ENCODE measurements at regions not wholly inside any gene's neighbourhood (a gene's known extent, or its start where the extent isn't known, plus 50 kb on each side); places are given as distances from the start of the nearest gene placed in this dataset.

DNA sequence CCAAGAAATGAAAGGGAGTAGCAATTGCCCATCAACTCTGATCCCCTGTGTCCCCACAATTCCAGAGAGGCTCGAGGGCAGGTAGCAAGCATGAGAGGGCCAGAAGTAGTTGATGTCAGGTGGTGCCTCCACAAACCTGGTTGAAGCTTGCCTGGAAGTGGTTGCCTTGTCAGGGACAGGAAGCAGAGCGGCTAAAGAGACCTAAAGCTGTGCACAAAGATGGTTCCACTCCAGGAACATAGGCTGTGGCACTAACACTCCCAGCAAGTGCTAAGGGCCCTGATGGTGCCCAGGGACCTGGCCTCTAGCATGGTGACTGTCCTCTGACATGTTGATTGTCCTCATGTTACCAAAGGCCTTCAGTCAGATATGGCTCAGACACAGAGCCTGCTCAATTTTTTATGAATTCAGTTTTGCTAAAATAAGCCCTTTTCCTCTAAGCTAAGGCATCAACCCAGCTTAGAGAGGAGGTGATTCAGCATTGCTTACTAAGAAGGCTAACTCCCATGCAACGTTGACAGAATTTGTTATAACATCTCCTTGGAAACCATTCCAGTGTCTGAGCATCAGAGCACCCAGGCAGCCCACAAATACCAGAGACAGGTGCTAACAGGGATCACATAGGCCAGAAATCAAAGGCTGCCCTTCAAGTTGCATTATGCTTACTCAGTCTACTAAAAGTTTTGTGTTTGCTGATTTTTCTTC is 196.3 kb upstream of the ARHGAP20 start:
- H3K4me3 ChIP-seq (ENCODE audit: low read length), result no peak overlapping the region
- peak; percentile 44 for DNase-seq (ENCODE audit: low read depth, low spot score)

DNA sequence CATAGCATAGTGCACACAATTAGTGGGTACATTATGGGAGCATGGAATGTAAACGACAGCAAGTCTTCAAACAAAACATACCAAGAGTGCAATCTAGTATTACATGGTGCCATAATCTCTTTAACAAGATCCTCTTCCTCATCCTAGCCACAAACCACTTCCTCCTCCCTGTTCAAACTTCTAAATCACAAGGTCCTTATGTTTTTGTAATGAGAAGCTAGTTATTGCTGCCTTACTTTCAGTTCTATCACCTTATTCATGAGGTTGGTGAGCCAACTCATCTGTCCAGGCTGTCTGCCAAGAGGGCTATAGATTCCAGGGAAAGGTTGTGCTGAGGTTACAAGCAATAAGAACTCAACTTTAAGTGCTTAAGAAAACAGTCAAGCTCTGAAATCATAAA is 195.4 kb upstream of the ARHGAP20 start:
- DNase-seq (ENCODE audit: low read depth, low spot score), result peak; percentile 90

DNA sequence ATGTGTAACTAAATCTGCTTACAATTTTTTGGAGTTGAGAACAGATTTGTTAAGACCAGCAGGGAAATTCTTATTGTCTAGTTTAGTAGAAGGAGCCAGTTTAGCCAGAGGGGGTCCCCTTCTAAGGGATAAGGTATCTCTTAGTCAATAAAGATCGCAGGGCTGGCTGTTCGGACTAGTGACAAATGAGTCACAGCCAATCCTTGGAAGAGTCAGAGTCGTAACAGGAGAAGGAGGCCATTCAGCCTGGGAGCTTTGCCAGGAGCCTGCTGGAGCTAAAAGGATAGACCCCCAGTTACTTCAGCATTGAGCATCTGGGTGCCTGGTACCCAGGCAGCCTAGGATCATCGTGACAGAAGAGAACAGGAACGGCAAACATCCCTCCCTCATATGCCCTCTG is 191.6 kb upstream of the ARHGAP20 start:
- DNase-seq (ENCODE audit: low read depth, low spot score), result no peak
- no peak overlapping the region for H3K4me3 ChIP-seq (ENCODE audit: low read length)

More for the DNA sequence above, 195.4 kb upstream of the ARHGAP20 start:
- H3K4me3 ChIP-seq (ENCODE audit: low read length), result no peak overlapping the region

DNA sequence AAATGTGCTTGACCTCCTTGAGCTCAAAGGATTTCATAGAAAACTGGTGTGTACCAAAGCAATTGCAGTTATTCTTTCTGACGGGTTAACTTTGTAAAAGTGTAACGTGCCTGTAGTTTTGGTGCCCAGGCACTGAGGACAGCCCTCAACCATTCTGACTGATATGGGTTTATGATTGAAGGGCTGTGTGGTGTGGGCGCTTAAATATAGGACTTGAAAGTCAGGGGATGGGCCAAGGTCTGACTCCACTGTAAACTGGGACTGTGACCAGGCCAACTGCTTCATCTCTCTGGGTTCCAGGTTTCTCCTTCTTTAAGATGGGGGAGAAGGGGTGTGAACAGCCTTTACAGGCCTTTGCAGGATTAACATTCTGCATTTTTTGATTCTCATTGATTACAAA is 191.1 kb upstream of the ARHGAP20 start:
- no peak for DNase-seq (ENCODE audit: low read depth, low spot score)
- no peak overlapping the region for H3K4me3 ChIP-seq (ENCODE audit: low read length)

DNA sequence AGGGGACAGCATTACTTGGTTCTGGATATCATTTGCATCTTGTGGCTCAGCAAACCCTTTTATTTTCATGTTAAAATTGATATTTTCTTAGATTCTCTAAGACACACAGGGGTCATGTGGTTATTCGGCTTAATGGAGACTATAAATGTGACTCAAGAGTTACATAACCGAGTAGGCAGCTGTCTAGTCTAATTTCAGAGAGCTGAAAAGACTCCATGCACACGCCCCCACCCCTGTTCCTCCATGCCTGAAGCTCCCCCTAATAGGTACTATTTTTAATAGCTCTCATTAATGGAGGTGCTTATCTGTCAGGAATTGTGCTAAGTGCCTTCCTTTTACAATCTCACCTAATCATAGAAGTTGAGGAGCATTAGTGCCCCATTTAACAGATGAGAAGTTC is 189.2 kb upstream of the ARHGAP20 start:
- no peak overlapping the region for H3K4me3 ChIP-seq (ENCODE audit: low read length)
- no peak for DNase-seq (ENCODE audit: low read depth, low spot score)

DNA sequence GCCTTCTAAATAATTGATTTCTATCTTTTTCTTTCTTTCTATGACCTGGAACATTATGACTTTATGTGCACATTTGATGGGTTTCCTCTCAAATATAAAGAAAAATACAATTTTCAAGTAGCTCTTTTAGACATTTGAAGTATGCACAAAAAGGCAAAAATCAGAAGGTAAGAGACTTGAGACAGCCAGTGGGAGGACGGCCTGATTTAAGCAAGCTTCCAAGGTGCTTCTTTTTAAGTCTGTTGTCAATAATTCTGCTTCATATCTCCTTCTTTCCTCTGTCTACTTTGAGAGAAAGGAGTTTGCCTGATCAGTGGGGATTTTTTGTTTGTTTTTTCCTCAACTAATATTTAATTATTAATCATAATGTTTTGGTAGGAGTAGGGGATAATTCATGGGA is 188.2 kb upstream of the ARHGAP20 start:
- no peak for DNase-seq (ENCODE audit: low read depth, low spot score)
- H3K4me3 ChIP-seq (ENCODE audit: low read length), result no peak overlapping the region

DNA sequence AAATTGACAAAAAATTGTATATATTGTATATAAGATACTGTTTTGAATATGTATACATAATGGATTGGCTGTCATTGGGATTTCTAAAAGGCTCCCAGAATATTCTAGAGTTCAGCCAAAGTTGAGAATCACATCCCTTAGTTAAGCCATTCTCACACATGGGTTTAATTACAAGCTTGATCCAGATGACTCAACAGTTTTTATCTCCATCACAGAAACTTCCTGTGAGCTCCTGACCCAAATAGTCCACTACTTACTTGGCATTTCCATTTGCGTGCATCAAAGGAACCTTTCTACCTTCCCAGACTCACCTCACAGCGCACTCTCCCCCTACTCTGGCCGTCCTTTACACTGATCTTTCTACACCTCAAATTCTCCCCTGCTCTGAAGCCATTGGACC is 184.8 kb upstream of the ARHGAP20 start:
- H3K4me3 ChIP-seq (ENCODE audit: low read length), result no peak overlapping the region
- no peak for DNase-seq (ENCODE audit: low read depth, low spot score)

DNA sequence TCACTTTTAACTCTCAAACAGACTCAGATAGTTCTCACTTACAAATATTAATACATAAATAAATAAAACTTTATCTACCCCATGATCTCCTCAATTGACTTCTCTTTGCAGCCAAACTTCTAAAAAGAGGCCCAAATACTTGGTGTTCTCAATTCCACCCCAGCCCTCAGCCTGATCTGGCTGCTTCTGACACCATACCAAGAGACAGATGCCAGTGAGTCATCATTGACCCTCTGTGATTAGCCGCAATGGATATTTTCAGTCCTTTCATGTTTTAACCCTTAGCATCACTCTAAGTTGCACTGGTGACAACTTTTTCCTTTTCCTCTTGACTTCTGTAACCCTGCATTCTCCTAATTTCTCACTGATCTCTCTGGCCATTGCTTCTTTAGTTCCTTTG is 184.1 kb upstream of the ARHGAP20 start:
- no peak for DNase-seq (ENCODE audit: low read depth, low spot score)

DNA sequence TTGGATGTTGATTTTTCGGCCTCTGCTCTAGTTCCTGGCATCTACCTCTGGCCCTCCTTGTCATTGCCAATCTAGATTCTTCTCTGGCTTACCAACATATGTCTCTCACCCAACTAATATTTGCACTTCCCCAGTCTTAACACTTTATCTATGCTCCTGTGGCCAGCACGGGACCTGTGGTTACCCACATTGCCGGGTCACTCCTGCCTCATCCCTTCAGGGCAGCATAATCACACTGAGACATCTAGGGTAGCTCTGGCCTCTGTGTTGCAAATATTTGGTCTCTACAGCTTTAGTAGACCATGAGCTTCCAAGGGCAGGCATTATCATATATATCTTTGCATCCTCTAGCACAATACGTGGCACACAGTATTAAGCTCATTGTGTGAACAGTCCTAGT is 182.0 kb upstream of the ARHGAP20 start:
- DNase-seq (ENCODE audit: low read depth, low spot score), result no peak
- H3K4me3 ChIP-seq (ENCODE audit: low read length), result no peak overlapping the region

More for the DNA sequence above, 184.1 kb upstream of the ARHGAP20 start:
- H3K4me3 ChIP-seq (ENCODE audit: low read length), result no peak overlapping the region

DNA sequence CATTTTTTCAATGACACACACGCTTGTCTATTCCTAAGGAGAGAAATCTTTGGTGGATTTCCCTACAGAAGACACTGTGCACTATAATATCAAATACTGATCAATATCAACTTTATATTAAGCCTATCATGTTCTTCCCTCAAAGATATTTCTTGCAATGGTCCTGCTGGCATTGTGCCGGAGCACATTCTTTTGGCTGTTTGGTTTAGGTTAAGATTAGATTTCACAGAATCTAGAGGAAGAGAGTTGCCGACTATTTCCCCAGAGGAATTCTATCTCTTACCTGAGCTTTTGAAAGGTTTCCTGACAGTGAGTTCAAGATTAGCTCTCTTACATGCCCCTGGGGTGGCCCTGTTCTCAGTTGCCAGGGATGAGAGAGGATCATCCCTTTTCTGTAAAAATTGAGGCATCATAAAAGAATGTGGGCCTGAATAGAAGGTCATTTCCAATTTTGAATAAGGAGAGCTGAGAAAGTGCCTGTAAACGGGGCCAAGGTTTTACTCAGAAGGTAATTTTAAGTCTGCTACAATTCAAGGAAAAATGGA is 180.6 kb upstream of the ARHGAP20 start:
- no peak for DNase-seq (ENCODE audit: low read depth, low spot score)
- no peak overlapping the region for H3K4me3 ChIP-seq (ENCODE audit: low read length)

DNA sequence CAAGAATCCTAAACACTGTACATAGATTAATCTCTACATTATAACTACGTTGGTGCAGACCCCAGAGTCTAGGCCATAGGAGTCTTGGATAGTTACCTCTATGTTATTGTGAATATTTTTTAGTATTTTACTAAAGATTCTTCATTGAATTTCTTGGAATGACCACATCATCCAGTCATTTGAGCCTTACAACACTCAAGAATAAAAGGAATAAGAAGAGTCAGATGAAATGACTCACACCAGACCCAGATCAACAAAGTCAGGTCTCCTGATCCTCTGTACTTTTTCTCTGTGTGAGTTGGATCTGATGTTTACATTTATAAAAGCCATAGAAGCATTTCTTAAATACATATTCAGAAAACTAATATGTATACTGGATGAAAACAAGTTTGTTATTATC is 179.2 kb upstream of the ARHGAP20 start:
- DNase-seq (ENCODE audit: low read depth, low spot score), result no peak

DNA sequence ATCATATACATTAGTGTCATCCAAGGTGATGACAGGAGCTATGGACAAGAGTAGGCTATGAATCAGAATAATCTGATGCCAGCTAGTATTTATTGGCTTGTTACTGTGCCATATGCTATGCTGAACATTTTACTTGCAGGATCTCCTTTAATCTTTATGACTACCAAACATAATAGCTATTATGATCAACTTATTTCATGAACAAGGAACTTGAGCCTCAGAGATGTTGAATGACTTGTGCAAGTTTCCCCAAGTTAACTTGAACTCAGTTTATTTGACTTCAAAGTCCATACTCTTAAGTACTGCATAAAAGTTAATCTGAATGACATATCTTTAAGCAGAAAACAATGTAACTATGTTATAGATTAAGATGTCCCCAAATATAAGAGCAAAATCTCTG is 178.8 kb upstream of the ARHGAP20 start:
- no peak for DNase-seq (ENCODE audit: low read depth, low spot score)
- H3K4me3 ChIP-seq (ENCODE audit: low read length), result no peak overlapping the region

More for the DNA sequence above, 179.2 kb upstream of the ARHGAP20 start:
- no peak overlapping the region for H3K4me3 ChIP-seq (ENCODE audit: low read length)

DNA sequence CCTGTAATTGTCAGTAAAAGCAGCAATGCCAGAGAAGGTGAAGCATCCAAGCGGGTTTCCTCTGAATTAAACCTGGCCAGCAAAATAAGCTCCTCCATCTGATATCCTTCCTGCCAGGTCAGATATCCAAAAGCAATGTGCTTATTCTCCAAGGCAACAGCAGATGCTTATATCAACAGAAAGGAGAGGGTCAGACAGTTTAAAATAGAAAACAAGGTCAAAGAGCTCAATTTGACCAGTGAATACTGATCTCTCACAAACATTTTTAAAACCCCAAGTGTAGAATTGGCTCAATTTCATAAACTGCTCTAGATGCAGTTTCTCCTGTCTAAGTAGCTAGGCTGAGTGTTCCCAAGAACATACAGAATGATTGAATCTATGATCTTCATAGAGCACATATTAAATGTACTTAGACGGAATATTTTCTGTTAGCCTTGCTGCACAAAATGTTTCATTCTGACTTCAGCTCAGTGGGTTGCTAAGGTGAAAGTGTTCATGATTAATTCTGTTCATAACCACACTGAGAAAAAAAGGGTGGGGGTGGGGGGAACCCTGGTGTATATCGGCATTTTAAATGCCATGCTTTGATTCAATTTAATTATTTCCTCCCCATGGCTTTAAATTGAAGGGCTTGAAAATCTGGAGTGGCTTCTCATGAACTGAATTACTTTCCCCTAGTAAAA is 174.2 kb upstream of the ARHGAP20 start:
- no peak overlapping the region for H3K4me3 ChIP-seq (ENCODE audit: low read length)
- no peak for DNase-seq (ENCODE audit: low read depth, low spot score)

DNA sequence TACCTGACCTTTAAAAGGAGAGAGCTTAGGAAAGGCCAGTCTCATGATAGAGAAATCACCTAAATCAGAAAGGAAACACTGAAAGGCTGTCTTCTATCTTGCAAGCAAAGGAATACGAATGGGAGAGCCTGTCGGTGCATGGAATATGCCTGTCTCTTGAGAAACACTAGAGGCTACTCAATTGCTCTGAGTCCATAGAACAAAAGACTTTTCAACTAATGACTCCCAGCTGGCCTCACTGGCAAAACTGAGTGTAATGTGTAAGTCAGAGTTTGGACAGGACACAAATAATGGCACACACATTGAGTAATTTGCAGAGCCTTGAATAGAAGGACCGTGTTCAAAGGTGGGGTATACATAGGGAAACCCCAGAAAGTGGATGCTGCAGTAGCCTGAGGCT is 171.0 kb upstream of the ARHGAP20 start:
- H3K4me3 ChIP-seq (ENCODE audit: low read length), result no peak overlapping the region
- no peak for DNase-seq (ENCODE audit: low read depth, low spot score)

DNA sequence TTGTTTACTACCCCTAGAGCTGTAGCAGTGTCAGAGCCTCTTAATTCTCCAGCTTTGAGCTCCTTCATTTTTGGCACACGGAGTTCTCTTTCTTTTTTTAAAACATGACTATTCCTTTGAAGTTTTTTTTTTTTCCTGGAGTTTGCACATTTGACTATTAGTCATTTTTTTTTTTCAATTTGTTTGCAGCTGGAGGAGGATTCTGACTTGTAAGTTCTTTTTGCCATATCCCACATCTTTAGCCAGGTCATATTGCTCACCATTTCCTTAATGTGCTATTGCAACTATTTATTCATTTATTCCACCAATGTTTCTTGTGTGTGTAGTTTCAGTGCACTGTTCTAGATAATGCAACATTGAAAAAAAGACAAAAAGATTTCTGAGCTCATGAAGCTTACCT is 166.3 kb upstream of the ARHGAP20 start:
- DNase-seq (ENCODE audit: low read depth, low spot score), result no peak
- H3K4me3 ChIP-seq (ENCODE audit: low read length), result no peak overlapping the region

DNA sequence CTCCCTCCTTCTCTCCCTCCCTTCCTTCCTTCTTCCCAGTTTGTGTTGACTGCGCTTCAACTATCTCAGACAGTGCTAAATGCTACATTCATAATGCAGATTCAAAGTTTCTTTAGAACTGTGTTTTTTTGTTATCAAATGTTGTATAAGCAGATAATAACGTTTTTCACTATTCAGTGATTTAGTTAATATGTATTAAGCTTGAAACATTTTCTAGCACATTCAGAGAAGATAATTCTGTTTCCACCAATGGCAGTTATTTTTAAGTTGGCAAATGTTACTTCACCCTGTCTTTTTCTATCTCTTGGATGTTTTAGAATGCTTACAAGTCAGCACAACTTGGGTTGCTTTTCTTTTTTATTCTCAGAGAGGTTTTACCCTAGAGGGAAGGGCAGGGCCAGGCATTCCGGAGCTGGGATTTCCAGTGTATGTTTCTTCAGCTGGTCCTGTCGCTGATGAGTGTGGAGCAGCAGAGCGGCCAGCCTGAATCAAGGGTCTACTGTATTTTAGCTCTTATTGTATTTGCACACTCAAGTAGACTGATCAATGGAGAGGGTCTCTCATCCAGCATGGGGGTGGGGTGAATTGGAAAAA is 162.3 kb upstream of the ARHGAP20 start:
- no peak for DNase-seq (ENCODE audit: low read depth, low spot score)
- H3K4me3 ChIP-seq (ENCODE audit: low read length), result no peak overlapping the region

DNA sequence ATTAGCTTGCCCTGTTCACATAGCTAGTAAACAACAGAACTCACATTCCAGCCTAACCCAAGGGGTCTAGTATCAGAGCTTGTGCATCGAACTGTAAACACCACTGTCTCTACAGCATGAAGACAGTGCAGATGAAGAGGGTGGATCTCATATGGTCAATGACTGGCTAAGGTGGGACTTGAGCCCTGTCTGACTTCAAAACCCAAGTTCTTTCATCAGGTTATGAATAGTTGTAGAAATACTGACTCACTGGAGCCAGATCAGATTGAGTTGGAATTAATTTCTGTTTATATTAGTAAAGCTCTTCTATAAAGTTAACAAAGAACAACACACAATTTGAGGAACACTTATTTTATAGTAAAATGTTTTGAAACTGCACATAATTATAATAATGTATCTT is 161.7 kb upstream of the ARHGAP20 start:
- no peak overlapping the region for H3K4me3 ChIP-seq (ENCODE audit: low read length)
- DNase-seq (ENCODE audit: low read depth, low spot score), result no peak

DNA sequence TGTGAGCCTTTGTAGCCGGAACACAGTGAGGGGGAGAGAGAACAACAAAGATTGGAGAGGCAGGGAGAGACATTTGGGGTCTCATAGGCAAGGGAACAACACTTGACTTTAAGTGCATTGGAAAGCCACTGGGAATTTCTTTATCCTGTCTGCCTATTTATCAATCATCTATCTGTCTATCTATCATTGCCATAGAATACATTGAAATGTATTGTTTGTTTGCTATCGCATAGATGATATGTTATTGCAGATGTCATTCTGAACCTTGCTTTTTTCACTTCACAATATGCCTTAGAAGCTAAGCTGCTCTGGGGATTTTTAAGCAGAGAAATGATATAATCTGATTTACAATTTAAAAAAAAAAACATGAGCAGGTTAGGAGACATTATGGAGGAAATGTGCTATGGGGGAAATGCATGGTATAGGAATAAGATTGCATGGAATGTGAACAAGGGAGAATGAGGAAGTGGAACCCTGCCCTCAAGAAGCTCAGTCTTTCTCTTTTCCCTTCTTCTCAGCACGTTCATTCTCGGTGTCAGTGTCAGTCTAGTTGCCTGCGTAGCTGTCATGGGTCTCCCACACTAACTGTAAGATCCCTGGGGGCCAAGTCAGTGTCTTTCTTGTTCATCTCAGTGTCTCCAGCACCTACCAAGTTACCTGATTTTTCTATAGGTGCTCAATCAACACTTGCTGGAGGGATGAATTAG is 158.7 kb upstream of the ARHGAP20 start:
- H3K4me3 ChIP-seq (ENCODE audit: low read length), result no peak overlapping the region
- no peak for DNase-seq (ENCODE audit: low read depth, low spot score)

DNA sequence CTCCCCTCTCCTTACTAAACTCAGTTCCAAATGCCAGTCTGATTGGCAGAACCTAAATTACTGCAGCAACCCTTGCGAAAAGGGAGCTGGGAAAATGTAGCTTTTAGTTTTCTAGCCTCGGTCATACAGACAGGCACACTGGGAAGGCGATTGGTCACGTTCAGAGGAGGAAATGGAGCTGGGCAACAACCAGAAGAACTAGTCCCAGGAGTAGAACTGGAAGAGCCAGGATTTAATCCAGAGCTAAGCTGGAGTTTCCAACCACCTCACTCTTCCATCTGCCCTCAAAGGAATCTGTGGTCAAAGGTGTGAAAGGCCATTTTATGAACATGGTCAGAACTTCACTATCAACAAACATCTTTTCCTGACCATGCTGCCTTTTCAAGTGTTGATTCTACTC is 155.7 kb upstream of the ARHGAP20 start:
- no peak for DNase-seq (ENCODE audit: low read depth, low spot score)

DNA sequence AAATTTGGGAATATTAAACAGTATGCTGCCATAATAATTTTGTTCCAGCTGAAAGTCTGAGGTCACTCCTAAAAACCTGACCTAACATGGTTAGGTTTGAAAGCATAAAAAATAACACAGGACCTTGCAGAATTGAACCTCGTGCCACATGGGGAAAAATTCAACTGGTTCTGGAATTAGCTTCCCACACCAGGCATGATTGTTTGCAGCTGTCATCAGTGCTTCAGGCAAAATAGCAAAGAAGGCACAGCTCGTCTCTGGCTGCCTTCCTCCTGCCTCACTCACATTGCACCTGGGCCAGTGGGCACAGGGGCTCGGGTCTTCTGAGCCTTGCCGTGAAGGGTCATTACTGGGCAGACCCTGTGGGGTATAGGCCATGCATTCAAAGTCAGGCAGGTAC is 153.8 kb upstream of the ARHGAP20 start:
- DNase-seq (ENCODE audit: low read depth, low spot score), result no peak
- H3K4me3 ChIP-seq (ENCODE audit: low read length), result no peak overlapping the region

More for the DNA sequence above, 155.7 kb upstream of the ARHGAP20 start:
- no peak overlapping the region for H3K4me3 ChIP-seq (ENCODE audit: low read length)

Data from Jurkat, Clone E6-1 (cell line).